T47D (cell line): ENCODE measurements at regions not wholly inside any gene's neighbourhood (a gene's known extent, or its start where the extent isn't known, plus 50 kb on each side); places are given as distances from the start of the nearest gene placed in this dataset.

Experiments
- DNase-seq, 2 experiments: peaks; one replicate each; pipeline versions ENCODE4 v3.0.0 to v3.0.0-alpha.2; 2011 to 2012; ENCODE audit warnings: low read depth in 1 of 2, low spot score in 1 of 2
- JUND ChIP-seq: IDR thresholded peaks from 2 replicates; pipeline ENCODE4 v1.6.1; 2012; ENCODE audit warnings: low read depth
- in situ Hi-C: cut with HindIII; loops from 2 replicates; pipeline ENCODE4 v1.10.0; 2016; ENCODE audit warnings: low sequenced_read_pairs, low pct_unique_long_range_greater_than_20kb

- DNase-seq, result no peak
- in situ Hi-C loops, result no loop called here
Measured at GRCh38 chr1:94741996-94742395, 78.2 kb upstream of the SLC44A3 start.

GRCh38 chr1:94741510-94741909 is 78.6 kb upstream of the SLC44A3 start:
- no peak for TF ChIP-seq JUND
- no peak for DNase-seq
- in situ Hi-C loops, result no loop called here

More at GRCh38 chr1:94741996-94742395, 78.2 kb upstream of the SLC44A3 start:
- no peak for TF ChIP-seq JUND

DNA sequence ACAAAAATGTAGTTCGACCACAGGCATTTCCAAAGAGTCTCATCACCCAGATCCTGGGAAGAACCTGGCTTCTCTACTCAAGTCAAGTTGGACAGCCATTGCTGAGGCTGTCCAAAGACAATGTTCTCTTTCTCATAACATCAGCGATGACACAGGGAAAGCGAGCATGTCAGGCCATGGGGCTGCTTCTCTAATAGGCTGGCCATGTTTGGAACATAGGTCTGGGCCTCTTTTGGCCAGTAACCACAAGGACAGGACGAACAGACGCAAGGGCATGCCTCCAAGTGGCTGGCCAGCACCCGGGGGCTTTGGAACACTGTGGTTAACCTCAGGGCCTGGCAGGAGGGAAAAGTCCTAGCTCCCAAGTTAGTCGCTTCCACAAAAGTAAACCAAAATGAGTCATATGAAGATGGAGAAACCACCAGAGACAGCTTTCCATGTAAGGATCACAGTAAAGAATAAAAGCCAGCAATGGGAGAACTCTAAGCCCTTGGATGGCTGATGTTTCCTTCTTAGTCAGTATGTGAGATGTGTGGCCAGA is 80.6 kb upstream of the SLC44A3 start:
- in situ Hi-C loops, result no loop called here
- TF ChIP-seq JUND, result no peak
- DNase-seq, result no peak

- in situ Hi-C loops, result no loop called here
- no peak for DNase-seq
Measured at GRCh38 chr1:94738371-94738770, 81.8 kb upstream of the SLC44A3 start.

DNA sequence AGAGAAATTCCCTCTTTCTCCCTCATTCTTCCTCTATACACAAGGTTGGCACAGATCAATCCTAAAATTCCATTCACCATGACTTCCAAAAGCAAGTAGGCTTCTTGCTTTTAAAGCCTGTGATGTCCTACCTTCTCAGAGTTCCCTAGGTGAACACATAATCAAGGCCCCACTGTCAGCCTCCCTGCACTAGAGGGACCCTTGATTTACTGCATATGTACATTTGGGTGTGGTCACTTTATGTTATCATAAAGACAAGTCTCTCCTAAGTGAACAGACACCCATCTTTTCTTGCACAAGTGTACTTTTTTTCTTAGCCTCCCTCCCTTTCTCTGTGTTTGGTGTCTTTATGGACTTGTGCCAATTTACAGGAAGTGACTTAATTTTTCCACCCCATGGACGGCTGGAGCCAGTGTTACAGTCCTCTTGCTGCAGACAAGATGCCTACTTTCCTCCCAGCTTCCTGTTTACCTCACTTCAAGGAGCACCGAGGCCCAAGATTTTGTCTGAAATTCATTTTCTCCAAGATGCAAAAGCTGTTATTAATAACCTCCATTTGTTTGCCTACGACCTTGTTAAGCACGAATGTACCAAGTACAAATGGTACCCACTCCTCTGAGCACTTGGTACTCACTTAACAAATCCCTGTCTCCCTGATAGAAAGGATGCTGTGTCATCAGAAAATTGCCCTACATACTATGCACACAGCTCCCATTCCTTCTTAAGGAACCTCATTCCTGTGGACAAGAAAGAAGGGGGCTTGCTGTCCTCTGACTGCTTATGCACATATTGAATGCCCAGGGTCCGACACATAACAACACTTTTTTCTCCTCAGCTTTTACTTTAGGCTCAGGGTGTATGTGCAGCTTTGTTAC is 82.8 kb upstream of the SLC44A3 start:
- TF ChIP-seq JUND, result no peak
- in situ Hi-C loops, result no loop called here
- no peak for DNase-seq

More at GRCh38 chr1:94738371-94738770, 81.8 kb upstream of the SLC44A3 start:
- TF ChIP-seq JUND, result no peak

- TF ChIP-seq JUND, result no peak
- in situ Hi-C loops, result no loop called here
- DNase-seq, result no peak
Measured at GRCh38 chr1:94736549-94736948, 83.6 kb upstream of the SLC44A3 start.

GRCh38 chr1:94736073-94736472 is 84.1 kb upstream of the SLC44A3 start:
- in situ Hi-C loops, result no loop called here
- DNase-seq, result no peak
- TF ChIP-seq JUND, result no peak

GRCh38 chr1:94734963-94735901 is 84.9 kb upstream of the SLC44A3 start:
- in situ Hi-C loops, result no loop called here
- no peak for TF ChIP-seq JUND
- DNase-seq, result no peak

DNA sequence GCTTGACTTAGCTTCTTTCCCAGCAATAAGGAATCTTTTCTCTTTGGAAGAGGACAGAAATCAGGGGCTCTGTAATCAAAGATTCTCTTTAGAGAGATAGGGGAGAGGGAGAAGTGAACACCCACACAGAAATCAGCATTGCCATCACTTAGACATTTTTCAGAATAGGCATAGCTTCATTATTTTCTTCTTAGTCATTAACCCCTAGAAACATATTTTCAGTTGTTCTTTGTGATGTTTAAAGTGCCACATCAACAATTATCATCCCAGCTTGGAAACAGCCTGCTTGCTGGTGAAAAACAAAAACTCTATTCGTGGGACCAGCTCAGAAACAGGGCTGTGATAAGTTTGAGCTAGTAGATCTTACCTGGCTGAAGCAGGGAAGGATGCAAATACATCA is 88.3 kb upstream of the SLC44A3 start:
- in situ Hi-C loops, result no loop called here
- TF ChIP-seq JUND, result no peak
- no peak for DNase-seq

- in situ Hi-C loops, result no loop called here
- no peak for TF ChIP-seq JUND
- no peak for DNase-seq
Measured at GRCh38 chr1:94730450-94730849, 89.7 kb upstream of the SLC44A3 start.

DNA sequence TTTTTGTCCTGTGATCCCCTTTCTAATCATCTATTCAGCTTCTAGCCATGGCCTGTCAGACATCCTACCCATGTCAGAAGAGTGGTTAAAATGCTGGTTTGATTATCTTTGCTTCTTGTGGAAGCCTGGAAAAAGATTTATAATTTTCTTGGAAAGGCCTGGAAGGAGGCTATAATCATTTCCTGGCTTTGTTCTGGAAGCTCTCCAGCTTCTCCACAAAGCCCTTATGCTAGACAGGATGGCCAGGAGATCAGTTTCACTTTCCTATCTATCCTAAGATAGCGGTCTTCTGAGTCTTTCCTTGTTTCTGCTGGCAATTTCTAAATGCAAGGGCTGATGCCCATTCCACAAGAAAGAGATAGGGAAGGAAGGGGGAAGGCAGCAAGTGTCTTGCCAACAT is 90.9 kb upstream of the SLC44A3 start:
- DNase-seq, result no peak
- TF ChIP-seq JUND, result no peak
- in situ Hi-C loops, result no loop called here

DNA sequence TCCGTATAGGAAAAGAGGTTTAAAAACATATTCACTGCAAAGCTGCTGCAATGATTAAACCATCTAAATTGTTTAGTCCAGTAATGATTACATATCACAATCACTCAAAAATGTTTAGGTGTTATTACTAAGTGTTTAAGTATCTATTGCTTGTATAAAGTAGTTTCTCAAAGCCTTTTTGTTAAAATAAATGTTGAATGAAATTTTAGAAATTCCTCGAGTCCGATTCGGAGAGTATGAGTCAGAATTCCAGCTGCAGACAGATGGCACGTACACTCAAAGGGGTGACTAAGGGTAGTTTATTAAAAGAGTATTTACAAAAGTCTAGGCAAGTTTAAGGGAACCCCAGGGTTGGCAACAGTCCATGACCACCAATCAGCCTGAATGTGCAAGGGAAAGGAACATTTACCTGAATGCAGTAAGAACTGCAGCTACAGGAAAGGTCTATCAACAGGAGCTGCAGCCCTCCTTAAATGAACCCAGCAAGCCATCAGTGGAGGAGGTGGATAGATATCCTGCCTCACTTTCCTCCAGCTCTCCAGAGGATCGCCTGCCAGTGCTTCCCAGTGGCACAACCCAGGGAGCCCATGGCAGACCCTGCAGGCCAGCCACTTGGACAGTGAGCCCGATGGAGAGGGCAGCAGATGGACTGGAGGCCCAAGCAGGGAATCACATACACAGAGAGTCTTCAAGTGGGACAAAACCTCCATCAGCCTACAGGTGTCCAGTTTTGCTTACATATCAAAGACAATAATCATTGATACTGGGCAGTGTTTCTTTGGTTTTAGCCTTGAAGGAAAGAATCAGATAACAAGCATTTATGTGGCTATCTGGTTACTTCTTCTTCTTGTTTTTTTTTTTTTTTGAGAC is 92.1 kb upstream of the SLC44A3 start:
- in situ Hi-C loops, result no loop called here
- DNase-seq, result no peak

More for the DNA sequence above, 92.1 kb upstream of the SLC44A3 start:
- no peak for TF ChIP-seq JUND
